C4-2B (cell line): ENCODE measurements at regions not wholly inside any gene's neighbourhood (a gene's known extent, or its start where the extent isn't known, plus 50 kb on each side); places are given as distances from the start of the nearest gene placed in this dataset.

Experiments
- H3K27ac ChIP-seq: fragments of 450-650 bp; 2 replicates; pipeline ENCODE4 v1.5.1; 2017
- ZFX ChIP-seq: fragments of 450-650 bp; IDR thresholded peaks from 2 replicates; pipeline ENCODE4 v1.6.1; 2017
- TF ChIP-seq, protein P1 (sequence below): fragments of 450-650 bp; conservative IDR thresholded peaks from 2 replicates; pipeline ENCODE4 v1.5.1; 2017; ENCODE audit warnings: mild to moderate bottlenecking

DNA sequence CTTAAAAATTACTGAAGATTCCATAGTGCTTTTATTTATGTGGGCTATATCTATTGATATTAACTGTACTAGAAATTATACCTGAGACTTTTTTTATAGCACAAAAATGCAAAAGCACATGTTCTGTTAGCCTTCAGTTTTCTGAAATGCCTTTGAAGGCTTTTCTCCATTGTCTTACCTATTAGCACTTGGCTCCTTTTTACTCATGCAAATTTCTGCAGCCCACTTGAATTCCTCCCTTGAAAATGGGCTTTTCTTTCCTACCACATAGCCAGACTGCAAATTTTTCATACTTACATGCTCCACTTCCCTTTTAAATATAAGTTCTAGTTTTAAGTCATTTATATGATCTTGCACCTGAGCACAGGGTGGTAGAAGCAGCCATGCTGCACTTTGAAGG is 453.0 kb upstream of the TRIB2 start:
- H3K27ac ChIP-seq, result no peak overlapping the region
- TF ChIP-seq ZFX, result no peak
- TF ChIP-seq, protein P1, sequence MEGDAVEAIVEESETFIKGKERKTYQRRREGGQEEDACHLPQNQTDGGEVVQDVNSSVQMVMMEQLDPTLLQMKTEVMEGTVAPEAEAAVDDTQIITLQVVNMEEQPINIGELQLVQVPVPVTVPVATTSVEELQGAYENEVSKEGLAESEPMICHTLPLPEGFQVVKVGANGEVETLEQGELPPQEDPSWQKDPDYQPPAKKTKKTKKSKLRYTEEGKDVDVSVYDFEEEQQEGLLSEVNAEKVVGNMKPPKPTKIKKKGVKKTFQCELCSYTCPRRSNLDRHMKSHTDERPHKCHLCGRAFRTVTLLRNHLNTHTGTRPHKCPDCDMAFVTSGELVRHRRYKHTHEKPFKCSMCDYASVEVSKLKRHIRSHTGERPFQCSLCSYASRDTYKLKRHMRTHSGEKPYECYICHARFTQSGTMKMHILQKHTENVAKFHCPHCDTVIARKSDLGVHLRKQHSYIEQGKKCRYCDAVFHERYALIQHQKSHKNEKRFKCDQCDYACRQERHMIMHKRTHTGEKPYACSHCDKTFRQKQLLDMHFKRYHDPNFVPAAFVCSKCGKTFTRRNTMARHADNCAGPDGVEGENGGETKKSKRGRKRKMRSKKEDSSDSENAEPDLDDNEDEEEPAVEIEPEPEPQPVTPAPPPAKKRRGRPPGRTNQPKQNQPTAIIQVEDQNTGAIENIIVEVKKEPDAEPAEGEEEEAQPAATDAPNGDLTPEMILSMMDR, result no peak

DNA sequence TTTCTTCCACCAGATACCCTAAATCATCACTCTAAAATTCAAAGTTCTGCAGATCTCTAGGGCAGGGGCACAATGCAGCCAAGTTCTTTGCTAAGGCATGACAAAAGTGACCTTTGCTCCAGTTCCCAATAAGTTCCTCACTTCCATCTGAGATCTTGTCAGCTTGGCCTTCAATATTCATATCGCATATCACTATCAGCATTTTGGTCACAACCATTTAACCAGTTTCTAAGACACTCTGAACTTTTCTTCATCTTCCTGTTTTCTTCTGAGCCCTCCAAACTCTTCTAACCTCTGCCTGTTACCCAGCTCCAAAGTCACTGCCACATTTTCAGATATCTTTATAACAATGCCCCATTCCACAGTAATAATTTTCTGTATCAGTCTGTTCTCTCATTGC is 452.6 kb upstream of the TRIB2 start:
- TF ChIP-seq, protein P1, result no peak
- TF ChIP-seq ZFX, result no peak
- H3K27ac ChIP-seq, result no peak overlapping the region

DNA sequence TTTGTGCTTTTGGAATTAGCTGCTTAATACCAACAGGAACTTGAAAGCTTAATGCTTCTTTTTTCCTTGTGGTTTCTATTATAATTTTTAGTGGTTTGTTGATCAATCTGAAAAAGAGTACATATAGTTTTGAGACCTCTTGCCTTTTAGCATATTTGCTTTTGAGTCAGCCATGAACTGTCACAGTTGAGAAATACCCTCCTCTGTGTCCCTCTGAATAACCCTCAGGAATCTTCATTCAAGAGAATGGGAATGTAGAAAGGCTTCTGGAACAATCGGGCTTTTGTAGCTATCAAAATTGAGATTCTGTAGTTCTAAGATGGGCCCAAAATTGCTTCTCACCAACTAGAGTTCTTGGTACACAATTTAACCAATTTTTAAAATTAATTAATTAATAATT is 451.1 kb upstream of the TRIB2 start:
- no peak overlapping the region for H3K27ac ChIP-seq
- TF ChIP-seq ZFX, result no peak
- TF ChIP-seq, protein P1, result no peak

DNA sequence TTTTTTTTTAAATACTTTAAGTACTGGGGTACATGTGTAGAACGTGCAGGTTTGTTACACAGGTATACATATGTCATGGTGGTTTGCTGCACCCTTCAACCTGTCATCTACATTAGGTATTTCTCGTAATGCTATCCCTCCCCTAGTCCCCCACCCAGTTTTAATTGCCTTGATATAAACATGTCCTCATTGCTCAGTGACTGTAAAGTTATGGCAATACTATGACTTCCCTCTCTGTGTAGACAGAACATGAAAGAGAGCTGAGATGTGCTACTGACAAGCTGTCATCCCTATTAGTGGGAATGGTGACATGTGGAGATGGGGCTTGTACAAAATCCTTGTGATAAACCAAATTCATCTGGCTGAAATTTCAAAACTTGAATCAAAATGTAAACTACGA is 449.7 kb upstream of the TRIB2 start:
- TF ChIP-seq, protein P1, result no peak
- TF ChIP-seq ZFX, result no peak
- H3K27ac ChIP-seq, result no peak overlapping the region

DNA sequence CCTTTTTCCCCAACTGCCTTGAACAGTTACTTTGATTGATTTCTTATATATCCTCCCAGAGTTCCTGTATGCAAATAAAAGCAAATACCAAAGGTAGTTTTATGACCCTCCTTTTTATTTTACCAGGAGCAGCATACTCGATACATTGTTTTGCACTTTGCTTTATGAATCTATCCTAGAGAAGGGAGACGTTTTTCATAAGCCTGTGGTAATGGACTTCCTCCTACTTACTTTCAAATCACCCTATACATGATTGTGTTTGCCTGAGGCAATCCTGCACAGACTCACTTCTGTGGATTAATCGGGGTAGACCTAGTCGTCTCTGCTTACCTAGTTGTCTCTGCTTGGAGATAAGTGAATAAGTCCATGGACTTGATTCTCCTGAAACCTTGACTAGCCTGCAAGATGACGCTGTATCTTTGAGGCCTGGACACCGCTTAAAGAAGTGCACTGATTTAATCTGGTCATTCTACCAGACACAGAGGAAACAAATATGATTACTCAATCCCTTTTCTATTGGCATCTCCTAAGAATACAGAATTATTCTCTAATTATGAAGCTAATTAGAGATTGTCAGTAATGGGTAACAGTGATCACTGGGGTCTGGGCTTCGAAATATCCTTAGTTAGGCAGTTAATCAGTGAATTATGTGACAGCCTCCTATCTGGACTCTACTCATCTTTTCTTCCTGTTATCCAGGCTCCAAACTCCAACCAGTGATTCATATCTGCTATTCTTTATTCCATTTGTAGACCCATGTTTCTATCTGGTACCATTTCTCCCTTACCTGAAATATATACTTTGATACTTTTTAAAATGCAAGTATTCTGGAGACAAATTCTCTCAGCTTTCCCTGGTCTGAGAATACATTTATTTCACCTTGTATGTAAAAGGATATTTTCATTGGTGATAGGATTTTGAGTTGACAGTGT is 447.4 kb upstream of the TRIB2 start:
- TF ChIP-seq ZFX, result no peak
- TF ChIP-seq, protein P1, result no peak
- H3K27ac ChIP-seq, result no peak overlapping the region

DNA sequence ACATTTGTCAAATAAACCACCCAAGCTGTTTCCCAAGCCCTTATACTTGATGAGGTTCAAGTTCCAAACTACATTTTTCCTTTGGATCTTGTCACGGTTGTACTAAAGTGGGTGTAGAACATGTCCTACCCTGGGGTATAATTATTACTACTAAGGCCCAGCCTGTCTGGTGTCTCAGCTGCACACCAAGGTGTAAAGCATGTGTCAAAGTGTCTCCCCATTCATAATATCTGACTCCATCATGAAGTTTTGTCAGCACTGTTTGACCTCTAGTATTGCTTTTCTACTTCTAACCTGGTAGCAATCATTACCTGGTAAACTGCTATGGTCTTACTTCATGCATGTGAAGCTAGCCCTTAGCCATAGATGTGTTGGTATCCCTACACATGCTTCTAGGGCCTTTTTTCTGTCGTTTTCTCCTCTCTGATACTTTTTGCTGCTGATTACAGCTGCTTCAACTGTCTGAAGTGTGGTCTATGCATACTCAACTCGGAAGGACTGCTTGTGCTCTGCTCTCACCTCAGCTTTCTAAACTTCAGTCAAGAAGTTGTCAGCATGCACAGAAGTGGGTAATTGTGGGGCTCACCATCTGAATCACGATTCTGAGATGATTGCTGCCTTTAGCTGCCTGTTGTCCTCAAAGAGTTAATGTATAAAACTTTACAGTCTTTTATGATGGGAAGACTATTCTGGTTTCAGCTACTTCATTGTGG is 445.7 kb upstream of the TRIB2 start:
- TF ChIP-seq, protein P1, result no peak
- no peak overlapping the region for H3K27ac ChIP-seq

DNA sequence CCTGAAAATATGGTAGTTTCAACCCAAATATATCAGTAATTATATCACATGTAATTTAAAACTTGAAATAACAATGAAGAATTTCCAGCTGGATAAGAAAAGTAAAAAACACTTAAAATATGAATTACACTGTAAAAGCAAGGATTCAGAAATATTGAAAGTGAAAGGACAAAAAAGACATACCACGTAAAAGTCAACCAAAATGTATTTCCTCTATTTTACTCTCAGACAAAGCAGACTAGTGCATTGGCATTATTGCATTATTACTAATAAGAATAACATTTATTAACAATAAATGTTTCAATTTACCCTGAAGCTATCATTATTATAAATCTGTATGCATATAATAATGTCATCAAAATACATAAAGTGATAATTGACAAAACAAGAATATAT is 445.1 kb upstream of the TRIB2 start:
- H3K27ac ChIP-seq, result no peak overlapping the region
- TF ChIP-seq ZFX, result no peak
- TF ChIP-seq, protein P1, result no peak
